CD14-positive monocyte (primary cell): ENCODE measurements at regions not wholly inside any gene's neighbourhood (a gene's known extent, or its start where the extent isn't known, plus 50 kb on each side); places are given as distances from the start of the nearest gene placed in this dataset.

Source experiments
- DNase-seq, 3 donors: peaks; one replicate each; pipeline ENCODE4 v3.0.0-alpha.2; 2011 to 2022
- H2AFZ ChIP-seq: 2 replicates; pipeline ENCODE4 v1.6.0; 2012; ENCODE audit warnings: mild to moderate bottlenecking, low read depth, low read length, inconsistent platforms; ENCODE audit not compliant: insufficient read depth, poor library complexity, severe bottlenecking
- H3K27ac ChIP-seq, 2 donors: 1 replicate in 1 of 2; 2 replicates in 1 of 2; pipeline ENCODE4 v1.5.1; 2012 to 2013; ENCODE audit warnings: low read length in 2 of 2, control low read depth in 1 of 2, inconsistent platforms in 1 of 2, low read depth in 1 of 2, mild to moderate bottlenecking in 1 of 2
- H3K27me3 ChIP-seq, 2 donors: one replicate each; pipeline versions ENCODE4 v1.6.0 to v1.6.1; 2011 to 2013; ENCODE audit warnings: low read length in 2 of 2; ENCODE audit not compliant: control insufficient read depth in 2 of 2, insufficient read depth in 2 of 2
- H3K36me3 ChIP-seq, 2 donors: replicated peaks in 1 of 2; 1 replicate in 1 of 2; 2 replicates in 1 of 2; pipeline versions ENCODE4 v1.5.1 to v1.6.1; 2012 to 2013; ENCODE audit warnings: low read length in 2 of 2, control low read depth in 1 of 2, inconsistent platforms in 1 of 2, mild to moderate bottlenecking in 1 of 2; ENCODE audit not compliant: insufficient read depth in 2 of 2, control insufficient read depth in 1 of 2
- H3K4me1 ChIP-seq, 2 donors: 1 replicate in 1 of 2; 2 replicates in 1 of 2; pipeline versions ENCODE4 v1.5.1 to v1.6.1; 2012 to 2013; ENCODE audit warnings: low read length in 2 of 2, control low read depth in 1 of 2, inconsistent platforms in 1 of 2, mild to moderate bottlenecking in 1 of 2, moderate library complexity in 1 of 2; ENCODE audit not compliant: insufficient read depth in 2 of 2, control insufficient read depth in 1 of 2
- H3K4me2 ChIP-seq: replicated peaks from 2 replicates; pipeline ENCODE3; 2012; ENCODE audit warnings: low read length, moderate library complexity, mild to moderate bottlenecking; ENCODE audit not compliant: poor library complexity, severe bottlenecking; ENCODE audit errors: extremely low read depth
- H3K4me3 ChIP-seq, 3 experiments: fragments of 200-600 bp in 1 of 3; sonication (generic) in 1 of 3; replicated peaks in 1 of 3; 1 replicate in 2 of 3; 2 replicates in 1 of 3; pipeline ENCODE4 v1.5.1; 2011 to 2013; ENCODE audit warnings: low read length in 3 of 3, mild to moderate bottlenecking in 3 of 3, control low read depth in 2 of 3, low read depth in 2 of 3, inconsistent platforms in 1 of 3, moderate library complexity in 1 of 3
- H3K79me2 ChIP-seq: 2 replicates; pipeline ENCODE4 v1.6.0; 2012; ENCODE audit warnings: mild to moderate bottlenecking, control low read depth, inconsistent platforms, low read length, moderate library complexity; ENCODE audit not compliant: insufficient read depth
- H3K9ac ChIP-seq: 2 replicates; pipeline ENCODE4 v1.6.0; 2017; ENCODE audit warnings: low read length, mild to moderate bottlenecking; ENCODE audit not compliant: insufficient read depth, poor library complexity, severe bottlenecking
- H3K9me3 ChIP-seq, 2 donors: replicated peaks in 1 of 2; 1 replicate in 1 of 2; 2 replicates in 1 of 2; pipeline versions ENCODE4 v1.5.1 to v1.6.1; 2012 to 2013; ENCODE audit warnings: low read length in 2 of 2, control low read depth in 1 of 2; ENCODE audit not compliant: control insufficient read depth in 1 of 2, insufficient read depth in 1 of 2
- H4K20me1 ChIP-seq: 2 replicates; pipeline ENCODE4 v1.6.0; 2012; ENCODE audit warnings: mild to moderate bottlenecking, low read length, control low read depth, moderate library complexity; ENCODE audit not compliant: insufficient read depth
- H3K27ac Mint-ChIP-seq, 7 donors: one replicate each; pipeline ENCODE4 v1.8.0; 2020; ENCODE audit warnings: mild to moderate bottlenecking in 7 of 7, mixed read lengths in 7 of 7, moderate library complexity in 6 of 7, inconsistent platforms in 2 of 7
- H3K27me3 Mint-ChIP-seq, 3 donors: one replicate each; pipeline ENCODE4 v1.8.0; 2021 to 2022; ENCODE audit warnings: low read depth in 3 of 3, mild to moderate bottlenecking in 3 of 3, mixed read lengths in 3 of 3, moderate library complexity in 3 of 3, inconsistent platforms in 1 of 3
- H3K36me3 Mint-ChIP-seq, 2 donors: one replicate each; pipeline ENCODE4 v1.8.0; 2020; ENCODE audit warnings: mixed read lengths in 2 of 2, inconsistent platforms in 1 of 2, mild to moderate bottlenecking in 1 of 2
- H3K4me1 Mint-ChIP-seq: one replicate; pipeline ENCODE4 v1.8.0; 2020; ENCODE audit warnings: mild to moderate bottlenecking, mixed read lengths
- H3K4me3 Mint-ChIP-seq, 2 donors: one replicate each; pipeline ENCODE4 v1.8.0; 2020; ENCODE audit warnings: mild to moderate bottlenecking in 2 of 2, mixed read lengths in 2 of 2, moderate library complexity in 1 of 2
- H3K9me3 Mint-ChIP-seq, 7 donors: one replicate each; pipeline ENCODE4 v1.8.0; 2020 to 2022; ENCODE audit warnings: mixed read lengths in 7 of 7, mild to moderate bottlenecking in 6 of 7, moderate library complexity in 6 of 7, inconsistent platforms in 2 of 7
- WGBS: methylation state at CpG from one replicate; pipeline ENCODE4 v1.1.5; 2013; ENCODE audit warnings: missing lambda C conversion rate; ENCODE audit not compliant: insufficient coverage; 5-methylcytosine and 5-hydroxymethylcytosine counted together
- intact Hi-C, 2 donors: fragments of 100-400 bp; cut with micrococcal nuclease; formaldehyde crosslinking; loops; one replicate each; pipeline versions ENCODE4 v1.15.0 to v1.15.1; 2023
- TF ChIP-seq, protein P1 (sequence below): fragments of 200-600 bp; IDR thresholded peaks from one replicate; pipeline ENCODE4 v1.8.0; 2022; ENCODE audit warnings: antibody characterized with exemption, mild to moderate bottlenecking

DNA sequence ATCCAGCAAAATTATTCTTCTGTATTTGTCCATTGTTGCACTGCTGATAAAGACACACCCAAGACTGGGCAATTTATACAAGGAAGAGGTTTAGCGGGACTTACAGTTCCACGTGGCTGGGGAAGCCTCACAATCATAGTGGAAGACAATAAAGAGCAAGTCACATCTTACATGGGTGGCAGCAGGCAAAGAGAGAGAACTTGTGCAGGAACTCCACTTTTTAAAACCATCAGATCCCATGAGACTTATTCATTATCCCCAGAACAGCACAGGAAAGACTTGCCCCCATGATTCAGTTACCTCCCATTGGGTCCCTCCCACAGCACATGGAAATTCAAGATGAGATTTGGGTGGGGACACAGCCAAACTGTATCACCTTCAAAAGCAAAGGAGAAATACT is 286.5 kb upstream of the ECI2 start:
- TF ChIP-seq, protein P1, sequence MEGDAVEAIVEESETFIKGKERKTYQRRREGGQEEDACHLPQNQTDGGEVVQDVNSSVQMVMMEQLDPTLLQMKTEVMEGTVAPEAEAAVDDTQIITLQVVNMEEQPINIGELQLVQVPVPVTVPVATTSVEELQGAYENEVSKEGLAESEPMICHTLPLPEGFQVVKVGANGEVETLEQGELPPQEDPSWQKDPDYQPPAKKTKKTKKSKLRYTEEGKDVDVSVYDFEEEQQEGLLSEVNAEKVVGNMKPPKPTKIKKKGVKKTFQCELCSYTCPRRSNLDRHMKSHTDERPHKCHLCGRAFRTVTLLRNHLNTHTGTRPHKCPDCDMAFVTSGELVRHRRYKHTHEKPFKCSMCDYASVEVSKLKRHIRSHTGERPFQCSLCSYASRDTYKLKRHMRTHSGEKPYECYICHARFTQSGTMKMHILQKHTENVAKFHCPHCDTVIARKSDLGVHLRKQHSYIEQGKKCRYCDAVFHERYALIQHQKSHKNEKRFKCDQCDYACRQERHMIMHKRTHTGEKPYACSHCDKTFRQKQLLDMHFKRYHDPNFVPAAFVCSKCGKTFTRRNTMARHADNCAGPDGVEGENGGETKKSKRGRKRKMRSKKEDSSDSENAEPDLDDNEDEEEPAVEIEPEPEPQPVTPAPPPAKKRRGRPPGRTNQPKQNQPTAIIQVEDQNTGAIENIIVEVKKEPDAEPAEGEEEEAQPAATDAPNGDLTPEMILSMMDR: no peak
- no peak overlapping the region for H3K4me3 ChIP-seq
- no peaks in the 10 kb centered on the region for H3K27me3 ChIP-seq
- intact Hi-C loops: no loop called here
- H3K27ac ChIP-seq: no peak overlapping the region
- no peaks in the 10 kb centered on the region for H3K4me1 Mint-ChIP-seq
- peaks cover 6 to 24% (median 12%) of the 10 kb centered on the region in 7 donors for H3K9me3 Mint-ChIP-seq
- H3K4me2 ChIP-seq: no peak overlapping the region
- H4K20me1 ChIP-seq: no peaks in the 10 kb centered on the region
- H3K27ac Mint-ChIP-seq: no peak overlapping the region
- H3K9me3 ChIP-seq: peaks cover 0 to 9% of the 10 kb centered on the region in 2 donors
- no peaks in the 10 kb centered on the region for H3K36me3 Mint-ChIP-seq
- peaks cover 0 to 3% (median 1%) of the 10 kb centered on the region in 3 donors for H3K27me3 Mint-ChIP-seq
- H3K36me3 ChIP-seq: no peaks in the 10 kb centered on the region
- no peaks in the 10 kb centered on the region for H3K4me1 ChIP-seq
- H3K9ac ChIP-seq: no peak overlapping the region
- no peak overlapping the region for H2AFZ ChIP-seq
- H3K4me3 Mint-ChIP-seq: no peak overlapping the region
- H3K79me2 ChIP-seq: no peaks in the 10 kb centered on the region
- no peak for DNase-seq
- WGBS: 50% methylated on average over 2 of the region's 2 CpGs

DNA sequence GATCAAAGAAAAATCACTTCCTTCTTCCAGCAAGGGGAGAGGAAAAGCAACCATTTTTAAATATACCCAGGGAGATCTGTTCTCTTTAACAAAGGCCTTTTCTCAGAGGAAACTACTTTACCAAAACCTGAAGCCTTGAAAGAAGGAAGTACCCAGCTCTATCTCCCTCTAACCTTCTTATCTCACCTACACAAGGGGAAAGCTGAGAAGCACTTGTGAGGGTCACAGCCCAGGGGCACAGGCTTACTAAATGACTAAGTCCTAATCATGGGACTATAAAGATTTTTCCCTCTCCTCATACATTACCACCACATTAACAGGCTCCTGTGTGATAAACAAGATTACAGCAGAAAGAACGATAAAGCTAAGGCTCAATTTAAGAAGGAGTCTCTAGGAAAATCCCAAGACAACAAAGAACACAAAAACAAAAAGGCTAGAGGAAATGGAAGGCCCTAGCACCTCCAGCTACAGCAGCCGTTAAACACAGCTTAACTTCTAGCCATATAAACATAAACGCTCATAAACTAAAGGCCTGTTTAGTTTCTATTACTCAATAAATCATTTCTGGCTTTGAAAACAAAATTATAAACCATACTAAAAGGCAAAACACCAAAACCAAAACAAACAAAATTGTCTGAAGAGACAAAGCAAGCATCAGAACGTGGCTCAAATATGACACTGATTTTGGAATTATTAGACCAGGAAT is 284.9 kb upstream of the ECI2 start:
- no peaks in the 10 kb centered on the region for H3K4me1 ChIP-seq
- no peak overlapping the region for H3K4me2 ChIP-seq
- no peaks in the 10 kb centered on the region for H3K36me3 ChIP-seq
- no peak for DNase-seq
- no peaks in the 10 kb centered on the region for H3K79me2 ChIP-seq
- H3K9me3 Mint-ChIP-seq: peaks cover 2 to 16% (median 5%) of the 10 kb centered on the region in 7 donors
- no peaks in the 10 kb centered on the region for H3K4me1 Mint-ChIP-seq
- no peak overlapping the region for H2AFZ ChIP-seq
- peaks cover 0 to 4% of the 10 kb centered on the region in 2 donors for H3K9me3 ChIP-seq
- H3K27ac ChIP-seq: no peak overlapping the region
- TF ChIP-seq, protein P1: no peak
- H3K27me3 ChIP-seq: no peaks in the 10 kb centered on the region
- H3K9ac ChIP-seq: no peak overlapping the region
- no CpG with 5 or more reads among the region's 4 CpGs for WGBS
- H3K27ac Mint-ChIP-seq: no peak overlapping the region
- H3K4me3 ChIP-seq: no peak overlapping the region
- no peaks in the 10 kb centered on the region for H4K20me1 ChIP-seq
- intact Hi-C loops: no loop called here
- no peak overlapping the region for H3K4me3 Mint-ChIP-seq
- no peaks in the 10 kb centered on the region for H3K36me3 Mint-ChIP-seq
- peaks cover 0 to 3% (median 0%) of the 10 kb centered on the region in 3 donors for H3K27me3 Mint-ChIP-seq
